Chondrocyte (in vitro differentiated cells): ENCODE measurements at regions not wholly inside any gene's neighbourhood (a gene's known extent, or its start where the extent isn't known, plus 50 kb on each side); places are given as distances from the start of the nearest gene placed in this dataset.
"Not testable (repeated sequence)": the region's sequence is repeated elsewhere in the genome, so short reads cannot be mapped to it uniquely, and the experiment has no call there.

Experiments used
- DNase-seq: peaks from one replicate; pipeline ENCODE4 v3.0.0; 2021; ENCODE audit warnings: mixed read lengths, low spot score
- H3K27ac Mint-ChIP-seq: one replicate; pipeline ENCODE4 v1.8.0; 2021; ENCODE audit warnings: mild to moderate bottlenecking, moderate library complexity, mixed read lengths; ENCODE audit not compliant: unreplicated experiment
- H3K27me3 Mint-ChIP-seq: 2 replicates; pipeline ENCODE4 v1.8.0; 2021; ENCODE audit warnings: low read depth, mixed read lengths
- H3K36me3 Mint-ChIP-seq: 2 replicates; pipeline ENCODE4 v1.8.0; 2021; ENCODE audit warnings: low read depth, mixed read lengths
- H3K4me1 Mint-ChIP-seq: 2 replicates; pipeline ENCODE4 v1.8.0; 2021; ENCODE audit warnings: low read depth, mild to moderate bottlenecking, mixed read lengths
- H3K4me3 Mint-ChIP-seq: one replicate; pipeline ENCODE4 v1.8.0; 2021; ENCODE audit warnings: mild to moderate bottlenecking, moderate library complexity, mixed read lengths; ENCODE audit not compliant: unreplicated experiment
- H3K9me3 Mint-ChIP-seq: 2 replicates; pipeline ENCODE4 v1.8.0; 2021; ENCODE audit warnings: low read depth, mixed read lengths
- CTCF ChIP-seq: fragments of 200-600 bp; sonication (generic); IDR thresholded peaks from 2 replicates; pipeline ENCODE4 v1.5.0; 2021; ENCODE audit warnings: antibody characterized with exemption, mild to moderate bottlenecking, moderate library complexity

GRCh38 chr1:191707288-191707687, 451.0 kb upstream of the RGS18 start:
- no peaks in the 10 kb centered on the region for H3K9me3 Mint-ChIP-seq
- DNase-seq: no peak
- H3K27me3 Mint-ChIP-seq: peaks cover 5% of the 10 kb centered on the region
- H3K36me3 Mint-ChIP-seq: no peaks in the 10 kb centered on the region
- no peaks in the 10 kb centered on the region for H3K4me1 Mint-ChIP-seq
- no peak for TF ChIP-seq CTCF
- H3K4me3 Mint-ChIP-seq: no peak overlapping the region
- H3K27ac Mint-ChIP-seq: no peak overlapping the region

GRCh38 chr1:191709215-191709614, 449.0 kb upstream of the RGS18 start:
- TF ChIP-seq CTCF: no peak
- H3K9me3 Mint-ChIP-seq: no peaks in the 10 kb centered on the region
- no peak for DNase-seq
- no peak overlapping the region for H3K27ac Mint-ChIP-seq
- no peaks in the 10 kb centered on the region for H3K4me1 Mint-ChIP-seq
- no peaks in the 10 kb centered on the region for H3K36me3 Mint-ChIP-seq
- peaks cover 7% of the 10 kb centered on the region for H3K27me3 Mint-ChIP-seq
- H3K4me3 Mint-ChIP-seq: no peak overlapping the region

- no peak overlapping the region for H3K4me3 Mint-ChIP-seq
- H3K27me3 Mint-ChIP-seq: peaks cover 11% of the 10 kb centered on the region
- DNase-seq: no peak
- no peaks in the 10 kb centered on the region for H3K4me1 Mint-ChIP-seq
- H3K36me3 Mint-ChIP-seq: no peaks in the 10 kb centered on the region
- H3K27ac Mint-ChIP-seq: no peak overlapping the region
- no peaks in the 10 kb centered on the region for H3K9me3 Mint-ChIP-seq
- TF ChIP-seq CTCF: no peak
Observed at GRCh38 chr1:191711961-191712360, 446.3 kb upstream of the RGS18 start.

- peaks cover 2% of the 10 kb centered on the region for H3K9me3 Mint-ChIP-seq
- TF ChIP-seq CTCF: no peak
- H3K36me3 Mint-ChIP-seq: no peaks in the 10 kb centered on the region
- H3K4me1 Mint-ChIP-seq: no peaks in the 10 kb centered on the region
- DNase-seq: no peak
- no peak overlapping the region for H3K27ac Mint-ChIP-seq
- no peak overlapping the region for H3K4me3 Mint-ChIP-seq
- peaks cover 6% of the 10 kb centered on the region for H3K27me3 Mint-ChIP-seq
Observed at GRCh38 chr1:191714845-191715244, 443.4 kb upstream of the RGS18 start.

- H3K27me3 Mint-ChIP-seq: no peaks in the 10 kb centered on the region
- peaks cover 12% of the 10 kb centered on the region for H3K9me3 Mint-ChIP-seq
- DNase-seq: no peak
- no peaks in the 10 kb centered on the region for H3K4me1 Mint-ChIP-seq
- no peak overlapping the region for H3K27ac Mint-ChIP-seq
- TF ChIP-seq CTCF: no peak
- no peak overlapping the region for H3K4me3 Mint-ChIP-seq
- H3K36me3 Mint-ChIP-seq: peaks cover 1% of the 10 kb centered on the region
Observed at GRCh38 chr1:191729742-191730141, 428.5 kb upstream of the RGS18 start.

- H3K4me1 Mint-ChIP-seq, H3K9me3 Mint-ChIP-seq, DNase-seq, H3K4me3 Mint-ChIP-seq, H3K36me3 Mint-ChIP-seq, H3K27me3 Mint-ChIP-seq, H3K27ac Mint-ChIP-seq: not testable (repeated sequence)
Observed at GRCh38 chr1:191731608-191732302, 426.5 kb upstream of the RGS18 start.
